Retina (tissue), 1 donor: ENCODE measurements at regions not wholly inside any gene's neighbourhood (a gene's known extent, or its start where the extent isn't known, plus 50 kb on each side); places are given as distances from the start of the nearest gene placed in this dataset.

Experiments
- DNase-seq: peaks from one replicate; pipeline ENCODE4 v3.0.0-alpha.2; 2016

DNA sequence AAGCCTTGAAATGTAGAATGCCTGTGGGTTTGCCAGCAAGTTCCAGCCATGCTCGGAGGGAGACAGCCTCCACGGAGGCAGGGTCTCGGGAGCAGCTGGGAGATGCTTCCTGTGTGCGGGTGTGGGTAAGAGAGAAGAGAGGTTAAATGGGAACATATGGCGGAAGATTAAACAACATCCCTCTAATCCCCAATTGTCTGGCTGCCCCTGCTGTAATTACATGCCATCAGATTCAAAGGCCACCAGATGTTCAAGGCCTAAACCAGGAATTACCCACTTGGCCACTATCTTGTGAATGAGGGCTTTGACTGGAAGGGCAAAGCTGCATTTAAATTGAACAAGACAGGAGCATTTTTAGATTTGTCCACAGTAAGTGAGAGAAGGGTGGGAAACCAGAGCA is 81.4 kb upstream of the BACE2 start:
- DNase-seq, result peak; percentile 67

DNA sequence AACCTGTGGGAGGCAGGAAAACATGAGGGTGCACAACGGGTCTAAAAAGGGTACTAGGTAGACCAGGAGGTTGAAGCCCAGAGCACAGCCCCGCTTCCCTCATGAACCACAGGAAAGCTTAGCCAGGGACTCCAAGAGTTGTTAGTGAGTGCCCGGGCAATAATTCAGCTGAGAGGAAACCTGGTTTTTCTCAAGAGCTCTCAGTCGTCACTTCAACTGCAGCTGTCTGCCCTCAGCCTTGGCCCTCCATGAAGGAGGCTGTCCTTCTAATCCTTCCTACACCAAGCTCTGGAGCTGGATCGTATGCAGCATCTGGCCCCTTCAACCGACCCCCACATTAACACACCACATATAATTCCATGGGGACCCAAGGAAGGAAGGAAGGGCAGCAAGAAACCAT is 77.0 kb upstream of the BACE2 start:
- DNase-seq, result no peak

DNA sequence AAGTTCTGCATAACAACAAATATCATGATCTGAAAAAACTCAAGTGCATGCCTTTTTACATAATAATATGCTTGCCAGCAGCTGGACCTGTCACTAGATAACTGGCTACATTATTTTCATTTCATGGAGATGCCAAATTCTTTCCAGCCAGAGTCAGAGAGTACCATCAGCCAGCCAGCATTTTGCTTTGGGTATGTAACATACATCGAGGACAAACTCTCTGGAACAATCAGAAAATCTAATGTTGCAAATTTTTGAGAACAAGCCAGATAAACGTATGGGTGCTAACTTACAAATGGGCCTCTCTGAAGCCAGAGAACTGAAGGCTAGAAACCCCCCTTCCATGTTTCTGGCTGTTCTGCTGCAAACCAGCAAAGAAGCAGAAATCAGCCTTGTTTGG is 76.3 kb upstream of the BACE2 start:
- no peak for DNase-seq

DNA sequence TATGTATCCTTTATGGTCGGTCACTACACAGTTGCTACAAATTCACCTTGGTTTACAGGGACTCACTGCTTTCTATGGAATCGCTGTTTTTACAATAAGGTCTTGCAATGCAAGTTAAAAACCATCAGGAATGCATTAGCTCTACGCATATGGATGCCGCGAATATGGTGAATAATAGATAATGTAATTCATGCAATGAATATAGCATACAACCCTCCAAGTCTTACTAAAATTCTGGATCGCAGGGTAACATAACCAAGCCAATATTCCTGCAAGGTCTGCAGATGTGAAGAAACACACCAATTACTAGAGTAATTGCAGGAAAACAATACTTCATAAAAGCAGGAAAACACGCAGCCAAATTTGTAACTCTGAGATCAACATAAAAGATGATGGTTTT is 75.6 kb upstream of the BACE2 start:
- DNase-seq, result no peak

DNA sequence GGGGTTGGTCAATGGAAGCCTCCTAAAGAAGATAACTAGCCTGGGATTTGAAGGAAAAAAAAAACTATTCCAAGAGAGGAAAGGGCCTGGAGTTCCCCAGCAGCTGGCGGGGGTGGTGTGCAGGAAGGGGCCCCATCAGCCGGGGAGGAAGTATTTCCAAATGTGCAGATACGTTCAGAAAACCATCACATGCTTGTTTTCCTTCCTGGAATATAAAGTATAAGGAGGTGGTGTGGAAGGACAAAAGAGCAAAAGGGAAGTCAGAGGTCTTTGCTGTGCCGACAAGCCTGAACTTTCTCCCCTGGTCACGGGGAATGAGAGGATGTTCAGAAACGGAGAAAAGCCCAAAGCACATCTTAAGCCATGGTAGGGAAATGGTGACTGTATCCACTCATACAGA is 72.0 kb upstream of the BACE2 start:
- no peak for DNase-seq

DNA sequence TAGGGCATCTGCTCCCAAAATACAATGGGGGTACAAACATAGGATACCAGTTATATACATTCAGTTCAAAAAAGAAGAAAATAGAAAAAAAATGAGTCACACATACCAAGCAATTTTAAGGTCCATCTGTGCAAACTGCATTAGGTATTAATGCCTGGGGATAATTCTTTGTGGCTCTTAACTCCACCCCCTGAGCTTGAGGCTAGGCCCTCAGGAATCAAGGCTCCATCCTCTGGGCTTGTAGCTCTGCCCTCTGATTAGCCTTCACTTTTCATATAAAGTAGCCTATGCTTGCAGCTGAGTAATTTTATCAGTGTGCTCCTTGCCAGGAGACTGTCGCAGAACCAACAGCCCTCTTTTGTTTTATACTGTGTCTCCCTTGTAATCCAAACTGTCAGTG is 69.9 kb upstream of the BACE2 start:
- no peak for DNase-seq

DNA sequence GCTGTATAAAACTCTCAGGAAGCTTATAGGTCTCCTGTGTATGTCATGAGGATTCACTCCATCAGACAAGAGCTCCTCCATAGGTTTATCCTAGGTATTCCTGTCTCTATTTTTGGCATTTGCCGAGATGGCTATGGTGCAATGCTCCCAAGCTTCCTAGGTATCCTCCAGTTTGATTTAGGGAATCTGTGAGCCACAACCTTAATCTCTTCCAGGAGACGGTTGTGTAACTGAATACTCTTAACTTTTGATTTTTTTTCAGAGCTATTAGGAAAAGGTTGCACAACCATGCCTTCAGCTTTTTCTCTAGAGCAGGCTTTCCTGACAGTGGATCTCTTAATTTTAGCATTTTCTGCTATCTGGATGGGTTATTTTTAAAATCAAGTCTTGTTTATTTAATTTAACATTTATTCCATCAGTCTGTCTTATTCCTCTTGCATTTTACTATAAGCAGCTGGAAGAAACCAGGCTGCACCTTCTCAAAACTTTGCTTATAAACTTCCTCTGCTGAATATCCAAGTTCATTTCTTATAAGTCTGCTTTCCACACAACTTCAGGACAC is 69.4 kb upstream of the BACE2 start:
- DNase-seq, result no peak

DNA sequence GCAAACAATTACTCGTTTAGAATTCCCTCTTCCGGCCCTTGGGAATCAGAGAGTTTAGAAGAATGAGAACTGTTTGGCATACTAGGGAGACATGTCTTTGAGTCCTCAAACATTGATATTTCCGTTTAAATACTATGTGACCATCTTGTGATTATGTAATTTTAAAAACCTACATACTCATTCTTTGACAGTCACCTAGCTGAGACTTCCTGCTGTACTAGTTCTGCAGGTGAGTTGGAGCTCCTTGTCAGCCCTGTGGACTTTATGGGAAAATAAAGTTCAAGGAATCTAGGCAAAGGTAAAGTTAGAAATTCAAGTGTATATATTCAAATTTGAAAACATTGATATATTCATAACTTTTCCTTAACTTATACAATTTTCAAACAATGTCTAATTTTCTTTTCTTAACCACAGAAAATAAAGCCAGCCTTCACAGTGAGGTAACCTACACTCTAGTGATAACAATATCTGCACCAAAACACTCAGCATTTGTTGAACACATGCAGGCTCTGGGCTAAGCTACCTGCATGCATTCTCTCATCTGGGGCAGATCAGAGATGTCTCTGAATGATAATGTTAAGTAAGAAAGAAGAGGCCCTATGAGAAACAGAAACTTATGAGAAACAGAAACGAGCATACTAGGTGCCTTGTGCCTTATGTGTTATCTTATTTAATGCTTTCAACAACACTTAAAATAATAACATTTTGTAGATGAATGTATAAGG is 67.0 kb upstream of the BACE2 start:
- no peak for DNase-seq

DNA sequence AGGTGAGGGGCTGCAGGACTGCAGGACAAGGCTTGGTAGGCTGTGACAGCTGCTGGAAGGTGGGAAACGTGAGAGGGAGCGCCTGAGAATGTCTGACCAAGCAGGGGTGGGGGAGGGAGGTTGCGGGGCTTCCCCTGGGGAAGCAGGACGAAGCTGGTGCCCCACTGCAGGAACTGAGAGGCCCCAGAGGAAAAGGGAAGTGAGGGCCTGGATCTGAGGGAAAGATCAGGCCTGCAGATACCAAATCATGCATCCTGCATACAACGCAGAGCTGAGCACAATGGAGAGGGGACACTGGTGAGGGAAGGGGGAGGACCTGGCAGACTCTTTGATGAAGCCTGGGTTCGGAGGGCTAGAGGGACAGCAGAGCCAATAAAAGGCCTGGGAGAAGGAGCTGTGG is 65.7 kb upstream of the BACE2 start:
- no peak for DNase-seq

DNA sequence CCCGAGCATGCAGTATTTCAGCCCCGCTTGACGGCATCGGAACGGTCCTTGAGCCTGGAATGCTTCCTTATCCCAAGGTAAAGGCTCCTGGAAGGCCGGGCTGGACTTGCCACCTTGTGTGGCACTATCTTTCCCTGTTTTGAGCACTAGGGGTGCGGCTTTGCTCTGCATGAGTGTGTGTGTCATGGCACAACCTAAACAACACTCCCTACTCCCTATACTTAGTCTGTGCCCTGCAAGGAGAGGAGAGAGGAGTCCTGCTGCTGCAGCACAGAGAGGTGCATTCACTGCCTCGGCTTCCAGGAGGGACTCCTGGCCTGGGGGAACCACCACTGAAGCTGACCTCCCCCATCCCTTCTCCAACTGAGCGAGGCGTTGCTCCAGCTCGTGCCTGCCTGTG is 60.4 kb upstream of the BACE2 start:
- no peak for DNase-seq

DNA sequence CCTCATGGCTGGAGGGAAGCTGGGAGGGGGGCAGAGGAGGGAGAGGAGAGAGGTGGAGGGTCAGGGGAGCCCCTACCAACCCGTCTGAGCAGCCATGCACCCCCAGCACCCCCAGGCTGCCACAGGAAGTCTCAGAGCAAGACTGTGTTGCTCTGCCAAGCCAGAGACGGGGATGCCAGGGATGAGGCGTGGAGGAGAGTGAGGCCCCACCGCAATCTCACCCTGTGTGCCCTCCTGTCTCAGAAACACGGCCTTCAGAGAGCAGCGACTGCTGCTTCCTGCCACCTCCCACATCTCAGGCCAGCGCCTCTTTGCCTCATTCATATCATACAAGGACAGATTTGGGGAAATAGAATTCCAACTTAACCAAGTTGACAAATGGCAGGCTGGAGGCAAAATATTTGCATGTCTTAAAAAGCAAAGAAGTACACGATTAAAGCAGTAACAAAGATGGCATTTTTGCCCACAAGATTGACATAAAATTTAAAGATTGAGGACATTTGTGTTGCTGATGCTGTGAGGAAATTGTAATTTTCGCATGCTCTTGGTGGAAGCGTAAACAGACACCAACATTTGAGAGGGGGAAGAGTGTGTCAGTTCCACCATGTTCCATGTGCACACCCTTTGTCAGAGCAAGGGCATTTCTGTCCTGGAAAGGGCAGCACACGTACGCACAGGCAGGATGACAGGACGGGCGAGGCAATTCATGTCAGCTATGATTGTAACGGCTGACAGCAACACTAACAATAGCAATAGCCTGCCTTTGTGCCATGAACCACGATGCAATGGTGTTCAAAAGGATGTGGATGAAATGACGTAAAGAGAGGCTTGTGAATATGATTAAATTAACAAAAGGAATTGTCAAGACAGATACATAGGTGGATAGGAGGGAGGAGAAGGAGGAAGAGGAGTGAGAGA is 59.0 kb upstream of the BACE2 start:
- peak; percentile 55 for DNase-seq

DNA sequence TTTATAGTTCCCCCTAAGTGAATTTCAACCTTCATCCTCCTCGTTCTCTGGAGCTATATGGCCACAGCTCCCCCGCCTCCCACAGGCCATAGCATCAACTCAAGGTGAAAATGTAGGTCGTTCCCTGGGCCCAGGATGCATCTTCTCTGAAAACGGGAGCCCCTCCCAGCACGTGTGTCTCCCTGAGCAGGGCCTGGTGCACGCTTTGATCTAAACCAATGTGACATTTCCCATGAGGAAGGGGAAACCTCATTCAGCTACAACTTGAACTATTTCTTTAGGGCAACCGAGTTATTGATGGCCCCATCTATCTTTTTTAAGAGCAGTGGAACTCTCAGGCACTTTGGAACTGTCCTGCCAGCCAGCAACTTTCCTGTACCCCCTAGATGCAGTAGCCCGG is 57.8 kb upstream of the BACE2 start:
- peak; percentile 51 for DNase-seq

DNA sequence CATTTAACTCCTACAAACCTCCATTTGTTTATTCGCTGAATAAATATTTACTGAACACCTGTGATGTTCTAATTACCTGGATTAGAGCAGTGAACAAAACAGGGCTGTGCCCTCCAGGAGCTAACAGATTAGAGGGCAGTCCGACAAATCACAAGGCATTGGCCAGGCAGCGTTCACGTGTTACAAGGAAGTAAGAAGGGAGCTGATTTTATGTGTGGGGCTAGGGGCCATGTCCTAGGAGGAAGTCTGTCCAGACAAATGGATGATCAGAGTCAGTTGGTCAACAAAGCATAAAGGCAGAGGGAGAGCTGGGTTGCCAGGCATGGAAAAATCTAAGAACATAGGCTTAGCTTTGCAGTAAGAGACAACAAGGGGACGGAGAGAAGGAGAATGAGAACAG is 57.3 kb upstream of the BACE2 start:
- no peak for DNase-seq

DNA sequence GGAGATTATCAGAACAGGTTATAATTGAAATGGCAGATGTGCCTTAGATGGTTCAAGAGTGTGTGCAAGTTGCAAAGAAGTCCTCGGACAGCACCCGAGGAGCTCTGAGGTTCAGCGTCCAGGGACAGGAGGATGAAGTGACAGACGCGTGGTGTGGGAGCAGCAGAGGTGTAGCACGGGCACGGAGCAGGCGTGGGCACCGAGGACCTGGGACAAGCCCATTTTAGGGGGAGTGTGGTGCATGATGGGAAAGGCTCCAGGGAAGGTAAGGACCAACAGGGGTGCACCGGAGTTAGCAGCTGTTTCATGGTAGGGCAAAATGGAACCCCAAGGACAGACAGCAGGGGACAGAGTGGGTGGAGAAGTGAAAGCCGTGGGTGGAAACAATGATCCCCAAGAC is 56.3 kb upstream of the BACE2 start:
- DNase-seq, result no peak

DNA sequence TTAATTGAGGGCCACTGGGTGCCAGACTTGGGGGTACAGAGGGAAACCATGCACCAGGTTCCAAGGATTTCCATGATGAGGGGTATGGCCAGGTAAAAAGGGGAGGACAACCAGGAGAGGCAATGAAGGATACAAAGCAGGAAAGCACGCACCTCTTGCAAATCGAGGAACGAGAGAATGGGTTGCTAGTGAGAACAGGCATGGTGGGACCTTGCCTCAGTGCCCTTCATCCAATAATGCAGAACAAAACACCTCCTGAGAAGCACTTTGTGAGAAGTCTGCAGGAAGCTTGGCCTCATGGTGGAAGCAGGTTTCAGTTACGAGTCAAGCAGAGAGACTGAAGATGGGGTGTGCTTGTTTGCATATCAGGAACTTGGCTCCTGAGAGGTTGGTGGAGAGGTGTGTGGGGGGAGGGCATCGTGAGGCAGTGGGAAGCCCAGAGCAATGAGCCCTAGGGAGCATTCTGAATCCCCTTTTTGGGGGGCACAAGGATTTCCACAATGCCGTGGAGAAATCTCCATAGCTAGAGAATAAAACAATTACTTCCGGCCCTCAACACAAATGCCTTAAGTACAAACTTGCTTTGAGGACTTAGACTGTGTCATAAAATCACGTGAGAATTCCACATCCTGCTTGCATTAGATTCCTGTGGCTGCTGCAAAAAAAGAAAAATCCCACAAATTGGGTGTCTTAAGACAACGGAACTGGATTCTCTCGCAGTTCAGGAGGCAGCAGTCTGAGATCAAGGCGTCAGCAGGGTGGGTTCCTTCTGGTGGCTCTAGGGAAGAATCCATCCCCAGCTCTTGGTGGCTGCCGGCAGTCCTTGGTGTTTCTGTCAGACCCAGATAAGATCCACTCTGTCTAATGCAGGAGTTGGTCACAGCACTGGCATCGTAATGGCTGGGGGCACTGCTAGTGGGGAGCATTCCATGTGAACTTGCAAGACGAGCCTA is 54.9 kb upstream of the BACE2 start:
- DNase-seq, result peak; percentile 71

DNA sequence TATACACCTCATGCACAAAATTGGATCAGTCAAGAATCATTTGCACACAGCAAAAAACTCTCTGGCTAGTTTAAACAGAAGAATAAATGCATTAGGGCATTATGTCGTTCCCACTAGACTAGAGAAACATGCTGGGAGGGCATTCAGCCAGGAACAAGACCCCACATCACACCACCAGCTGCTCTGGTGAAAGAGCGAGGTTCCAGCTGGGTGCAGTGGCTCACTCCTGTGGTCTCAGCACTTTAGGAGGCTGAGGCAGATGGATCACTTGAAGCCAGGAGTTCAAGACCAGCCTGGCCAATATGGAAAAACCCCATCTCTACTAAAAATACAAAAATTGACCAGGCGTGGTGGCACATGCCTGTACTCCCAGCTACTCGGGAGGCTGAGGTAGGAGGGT is 52.1 kb upstream of the BACE2 start:
- no peak for DNase-seq
